ENCODE measurements at regions not wholly inside any gene's neighbourhood (a gene's known extent, or its start where the extent isn't known, plus 50 kb on each side); places are given as distances from the start of the nearest gene placed in this dataset.
"Not testable (repeated sequence)": the region's sequence is repeated elsewhere in the genome, so short reads cannot be mapped to it uniquely, and the experiment has no call there.

- DNase-seq (ENCODE audit: low spot score): no peak
Observed at GRCh38 chr3:166663194-166663593, 716.9 kb downstream of the ZBBX start.

- no peak for DNase-seq (ENCODE audit: low spot score)
Observed at GRCh38 chr3:166661621-166662020, 718.5 kb downstream of the ZBBX start.

- no peak for DNase-seq (ENCODE audit: low spot score)
Observed at GRCh38 chr3:166660962-166661361, 719.1 kb downstream of the ZBBX start.

- DNase-seq (ENCODE audit: low spot score): no peak
Observed at GRCh38 chr3:166637984-166638530, 742.0 kb downstream of the ZBBX start.

GRCh38 chr3:166634091-166634746 lies 745.9 kb downstream of the ZBBX start:
- no peak for DNase-seq (ENCODE audit: low spot score)

GRCh38 chr3:166630190-166630589 lies 749.9 kb downstream of the ZBBX start:
- DNase-seq (ENCODE audit: low spot score): no peak

GRCh38 chr3:166613365-166613764 lies 766.7 kb downstream of the ZBBX start:
- DNase-seq (ENCODE audit: low spot score): no peak

- DNase-seq (ENCODE audit: low spot score): not testable (repeated sequence)
Observed at GRCh38 chr3:166612761-166613160, 767.3 kb downstream of the ZBBX start.

GRCh38 chr3:166607933-166608521 lies 770.8 kb upstream of the BCHE start:
- DNase-seq (ENCODE audit: low spot score): no peak

- no peak for DNase-seq (ENCODE audit: low spot score)
Observed at GRCh38 chr3:166606988-166607387, 769.8 kb upstream of the BCHE start.

GRCh38 chr3:166593776-166594175 lies 756.6 kb upstream of the BCHE start:
- DNase-seq (ENCODE audit: low spot score): no peak

GRCh38 chr3:166582236-166582635 lies 745.0 kb upstream of the BCHE start:
- no peak for DNase-seq (ENCODE audit: low spot score)

- no peak for DNase-seq (ENCODE audit: low spot score)
Observed at GRCh38 chr3:166580561-166580960, 743.3 kb upstream of the BCHE start.

- no peak for DNase-seq (ENCODE audit: low spot score)
Observed at GRCh38 chr3:166575161-166575560, 737.9 kb upstream of the BCHE start.

GRCh38 chr3:166571686-166572085 lies 734.5 kb upstream of the BCHE start:
- DNase-seq (ENCODE audit: low spot score): not testable (repeated sequence)

- DNase-seq (ENCODE audit: low spot score): no peak
Observed at GRCh38 chr3:166570102-166570501, 732.9 kb upstream of the BCHE start.

GRCh38 chr3:166569589-166569988 lies 732.4 kb upstream of the BCHE start:
- no peak for DNase-seq (ENCODE audit: low spot score)

GRCh38 chr3:166560253-166560652 lies 723.0 kb upstream of the BCHE start:
- no peak for DNase-seq (ENCODE audit: low spot score)

GRCh38 chr3:166556955-166557354 lies 719.7 kb upstream of the BCHE start:
- DNase-seq (ENCODE audit: low spot score): no peak

GRCh38 chr3:166554023-166554422 lies 716.8 kb upstream of the BCHE start:
- DNase-seq (ENCODE audit: low spot score): no peak

GRCh38 chr3:166533740-166534139 lies 696.5 kb upstream of the BCHE start:
- no peak for DNase-seq (ENCODE audit: low spot score)

GRCh38 chr3:166531730-166532129 lies 694.5 kb upstream of the BCHE start:
- DNase-seq (ENCODE audit: low spot score): no peak

GRCh38 chr3:166527325-166527724 lies 690.1 kb upstream of the BCHE start:
- no peak for DNase-seq (ENCODE audit: low spot score)

GRCh38 chr3:166526881-166527280 lies 689.7 kb upstream of the BCHE start:
- DNase-seq (ENCODE audit: low spot score): no peak
